Amygdala (tissue), 56 donors: ENCODE measurements at regions not wholly inside any gene's neighbourhood (a gene's known extent, or its start where the extent isn't known, plus 50 kb on each side); places are given as distances from the start of the nearest gene placed in this dataset.
A peak's percentile ranks its signal among the peaks of the same experiment; 100 is the strongest.
"Not testable (repeated sequence)": the region's sequence is repeated elsewhere in the genome, so short reads cannot be mapped to it uniquely, and the experiment has no call there.

ENCODE experiments used
- DNase-seq, 56 donors: peaks; one replicate each; lab custom pipeline; 2025; lab: John Stamatoyannopoulos, UW

- DNase-seq, result not testable (repeated sequence)
These were observed 290.2 kb downstream of the RAB38 start for GRCh38 chr11:87885084-87885483.

GRCh38 chr11:87879118-87879517, 296.1 kb downstream of the RAB38 start:
- no peak for DNase-seq

DNA sequence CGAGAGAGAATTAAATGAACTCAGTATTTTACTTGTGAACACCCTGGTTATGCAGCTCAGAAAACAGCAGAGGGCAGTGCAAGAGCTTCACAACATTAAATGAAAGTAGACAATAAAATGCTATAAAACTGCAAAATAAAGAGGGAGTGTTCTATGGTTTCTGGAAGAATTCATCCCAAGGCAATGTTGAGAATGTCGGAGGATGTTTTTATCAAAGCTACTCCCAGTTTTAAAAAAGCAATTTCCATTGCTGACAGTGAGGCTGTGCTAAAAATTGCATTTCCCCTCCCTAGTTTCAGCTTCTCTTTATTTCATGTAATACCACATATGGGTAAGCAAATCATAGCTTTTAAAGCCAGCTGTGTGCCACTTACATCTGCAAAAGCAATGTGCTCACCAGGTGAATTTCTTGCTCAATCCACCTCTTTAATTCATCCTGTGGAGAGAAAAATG, 296.8 kb downstream of the RAB38 start:
- peak in 4 of 56 donors; percentile 1 to 5 (median 2) for DNase-seq

GRCh38 chr11:87871056-87871455, 304.2 kb downstream of the RAB38 start:
- no peak for DNase-seq

- DNase-seq, result no peak
These were observed 305.2 kb downstream of the RAB38 start for GRCh38 chr11:87870086-87870485.

- no peak for DNase-seq
These were observed 308.3 kb downstream of the RAB38 start for GRCh38 chr11:87866951-87867350.

DNA sequence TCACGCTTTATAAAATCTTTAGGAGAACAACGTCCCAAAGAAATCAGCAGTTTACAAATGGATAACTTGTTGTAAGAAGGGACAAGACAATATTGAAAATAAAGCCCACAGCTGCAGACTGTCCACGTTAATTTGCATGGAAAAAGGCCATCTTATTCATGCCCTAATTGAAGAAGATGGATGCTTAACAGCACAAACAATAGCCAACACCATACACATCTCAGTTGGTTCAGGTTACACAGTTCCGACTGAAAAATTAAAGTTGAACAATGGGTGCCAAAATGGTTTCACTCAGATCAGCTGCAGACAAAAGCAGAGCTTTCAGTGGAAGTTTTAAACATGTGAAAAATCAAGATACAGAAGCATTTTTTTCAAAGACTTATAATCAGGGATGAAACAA, 314.2 kb downstream of the RAB38 start:
- no peak for DNase-seq

GRCh38 chr11:87859636-87860035, 315.6 kb downstream of the RAB38 start:
- no peak for DNase-seq

- no peak for DNase-seq
These were observed 323.4 kb downstream of the RAB38 start for GRCh38 chr11:87851827-87852226.

DNA sequence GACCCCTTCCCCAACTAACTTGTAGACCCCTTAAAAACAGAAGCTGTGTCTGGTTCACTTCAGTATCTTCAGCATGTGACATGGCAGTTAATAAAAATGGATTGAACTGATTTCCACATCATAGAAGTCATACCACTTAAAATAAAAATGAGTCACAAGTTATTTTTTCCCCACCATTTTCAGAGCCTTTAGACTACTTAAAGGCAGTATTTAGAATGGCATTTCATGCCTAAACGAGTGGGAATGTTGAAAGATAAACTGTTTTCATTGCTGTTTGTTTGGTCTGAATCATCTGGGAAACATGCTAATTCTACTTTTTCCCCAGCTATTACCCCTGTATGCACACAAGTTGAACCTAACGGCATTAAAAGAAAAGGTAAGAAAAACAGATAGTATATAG, 324.0 kb downstream of the RAB38 start:
- no peak for DNase-seq

DNA sequence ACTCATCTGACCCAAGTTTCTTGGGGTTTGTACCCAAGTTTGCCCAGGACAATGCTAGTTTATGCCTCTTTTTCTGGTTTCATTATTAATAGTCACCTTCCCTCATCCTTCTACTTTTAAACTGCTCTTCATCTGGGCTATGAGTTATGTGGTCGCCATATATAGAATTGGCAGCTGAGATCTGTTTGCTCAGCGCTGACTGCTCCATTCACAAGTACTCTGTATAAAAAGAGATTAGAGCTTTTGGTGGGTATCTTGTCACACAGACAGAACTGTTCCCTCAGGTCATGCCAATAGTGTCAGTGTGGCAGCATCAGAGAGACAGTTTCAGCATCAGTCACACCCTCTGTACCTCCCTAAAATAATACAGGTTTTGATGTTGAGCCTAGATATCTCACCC, 326.0 kb downstream of the RAB38 start:
- DNase-seq, result no peak

DNA sequence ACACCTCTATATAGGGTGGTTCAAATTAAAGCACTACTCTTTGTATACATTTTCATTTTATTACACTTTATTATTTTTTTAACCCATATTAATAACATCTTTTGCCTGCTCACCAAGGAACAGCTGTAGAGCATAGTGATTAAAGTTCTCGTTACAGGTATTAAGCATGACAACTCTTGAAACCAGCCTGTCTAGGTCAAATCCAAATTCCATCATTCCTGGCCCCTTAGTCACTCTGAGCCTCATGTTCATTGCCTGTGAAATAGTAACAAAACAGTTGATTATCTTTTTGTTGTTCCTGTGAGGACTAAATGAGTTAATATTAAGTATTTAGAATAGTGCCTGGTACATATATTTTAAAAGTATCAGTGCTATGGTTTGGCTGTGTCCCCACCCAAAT, 334.5 kb downstream of the RAB38 start:
- DNase-seq, result no peak

GRCh38 chr11:87832211-87832610, 343.0 kb downstream of the RAB38 start:
- no peak for DNase-seq

DNA sequence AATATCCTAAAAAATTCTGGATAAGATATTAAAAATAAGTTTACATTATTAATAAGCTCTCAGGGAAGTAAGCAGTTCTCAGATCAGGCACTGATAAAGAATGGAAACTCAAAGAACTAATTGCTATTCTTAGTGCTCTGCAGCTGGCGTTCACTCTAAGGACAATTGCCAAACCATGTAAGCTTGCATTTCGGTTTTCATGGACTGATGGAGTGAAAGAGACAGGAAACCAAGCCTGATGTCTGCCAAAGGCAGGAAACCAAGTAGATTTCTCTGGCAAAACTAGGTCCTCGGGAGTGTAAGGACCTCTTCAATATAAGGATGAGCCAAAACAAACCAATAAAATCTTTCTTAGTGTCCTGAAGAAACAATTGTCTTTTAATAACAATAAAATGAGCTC, 355.2 kb downstream of the RAB38 start:
- DNase-seq, result peak in 1 of 56 donors; percentile 12

- peak in 7 of 56 donors; percentile 3 to 48 (median 13) for DNase-seq
These were observed 356.1 kb downstream of the RAB38 start for GRCh38 chr11:87819151-87819550.

DNA sequence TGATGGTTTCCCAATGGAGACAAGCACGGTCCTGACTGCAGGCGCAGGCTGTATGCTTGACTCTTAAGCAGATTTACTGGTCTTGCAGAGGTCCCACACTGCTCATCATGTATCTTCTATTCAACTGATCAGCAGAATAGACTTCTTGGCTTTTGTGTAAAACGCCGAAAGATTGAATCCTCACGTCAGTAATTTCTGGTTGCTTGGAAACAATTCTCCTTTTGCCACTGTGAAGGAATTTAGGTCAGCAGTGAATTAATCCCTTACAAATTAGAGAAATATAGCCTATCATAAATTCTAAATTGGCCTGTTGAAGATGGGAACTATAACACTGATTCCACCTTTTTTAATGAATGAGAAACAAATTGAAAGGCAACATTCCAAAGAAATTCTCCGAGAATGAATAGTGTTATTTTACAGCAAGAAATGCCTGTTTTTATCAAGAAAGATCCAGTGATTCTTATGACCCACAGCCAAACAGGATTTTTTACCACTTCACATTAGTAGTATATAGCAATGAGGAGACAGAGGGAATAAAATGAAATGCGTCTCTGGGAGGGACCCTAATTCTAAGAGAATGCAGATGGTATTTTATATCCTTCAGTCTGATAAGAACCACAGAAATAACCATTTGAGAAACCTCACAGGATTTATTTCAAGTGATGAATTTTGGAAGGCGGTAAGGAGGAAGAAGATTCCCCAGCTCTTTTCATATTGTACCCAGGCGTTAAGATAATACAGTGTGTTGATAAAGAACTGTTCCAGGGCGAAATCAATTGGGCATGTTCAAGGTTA, 362.5 kb downstream of the RAB38 start:
- no peak for DNase-seq

GRCh38 chr11:87810486-87810885, 364.8 kb downstream of the RAB38 start:
- DNase-seq, result no peak

- DNase-seq, result no peak
These were observed 366.0 kb downstream of the RAB38 start for GRCh38 chr11:87809256-87809655.

DNA sequence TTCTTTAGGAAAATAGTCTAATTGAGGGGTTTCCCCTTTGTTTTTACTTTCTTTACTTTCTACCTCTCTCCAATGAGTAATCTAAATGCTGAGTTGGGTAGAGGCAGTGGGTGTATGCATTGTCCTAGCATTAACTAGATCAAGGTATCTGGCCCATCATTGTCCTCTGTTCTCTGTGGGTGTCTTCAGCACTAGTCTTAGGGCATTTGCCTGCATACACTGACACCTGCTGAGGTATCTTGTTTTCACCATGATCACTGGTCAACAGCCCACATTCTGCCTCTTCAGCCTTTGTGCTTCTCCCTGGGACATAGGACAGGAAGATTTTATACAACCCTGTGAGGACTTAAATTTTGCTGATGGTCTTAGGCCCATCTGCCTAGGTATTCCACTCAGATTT, 371.1 kb downstream of the RAB38 start:
- no peak for DNase-seq

GRCh38 chr11:87803748-87804147, 371.5 kb downstream of the RAB38 start:
- DNase-seq, result no peak

- DNase-seq, result not testable (repeated sequence)
These were observed 390.4 kb downstream of the RAB38 start for GRCh38 chr11:87784862-87785261.

DNA sequence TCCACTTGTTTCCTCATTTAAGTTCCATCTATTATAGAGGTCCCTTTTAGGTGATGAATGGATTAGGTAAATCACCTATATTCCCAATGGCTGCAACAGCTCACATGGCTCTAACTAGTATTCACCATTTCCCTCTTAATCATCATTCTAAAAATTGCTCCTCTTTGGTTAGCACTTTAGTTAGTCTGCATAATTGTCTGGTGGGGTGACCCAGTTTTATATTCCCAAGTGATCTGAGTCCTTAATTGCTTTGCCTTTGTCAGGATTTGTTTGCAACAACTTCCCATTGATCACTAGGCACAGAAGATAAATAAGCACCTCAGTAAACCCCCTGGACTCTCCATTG, 395.2 kb downstream of the RAB38 start:
- no peak for DNase-seq
